H1 (cell line): ENCODE measurements at regions not wholly inside any gene's neighbourhood (a gene's known extent, or its start where the extent isn't known, plus 50 kb on each side); places are given as distances from the start of the nearest gene placed in this dataset.

ENCODE experiments used
- BRCA1 ChIP-seq: IDR thresholded peaks from 2 replicates; pipeline ENCODE4 v1.6.1; 2012; ENCODE audit warnings: low read depth, low read length, improper control_type of control experiment
- CEBPB ChIP-seq: IDR thresholded peaks from 2 replicates; pipeline ENCODE4 v1.6.1; 2012; ENCODE audit warnings: low read depth, low read length
- JUND ChIP-seq: IDR thresholded peaks from 2 replicates; pipeline ENCODE4 v1.6.1; 2011; ENCODE audit warnings: mild to moderate bottlenecking, improper control_type of control experiment, low read length
- KDM4A ChIP-seq: IDR thresholded peaks from one replicate; pipeline ENCODE4 v1.7.1; 2012; ENCODE audit warnings: low read depth, mild to moderate bottlenecking, moderate library complexity, low read length, inconsistent platforms; ENCODE audit not compliant: severe bottlenecking
- NANOG ChIP-seq: IDR thresholded peaks from 2 replicates; pipeline ENCODE4 v1.6.1; 2011; ENCODE audit warnings: low read length, low read depth, mild to moderate bottlenecking, inconsistent platforms; ENCODE audit not compliant: insufficient read depth, poor library complexity, severe bottlenecking
- NRF1 ChIP-seq: IDR thresholded peaks from 2 replicates; pipeline ENCODE4 v1.6.1; 2011; ENCODE audit warnings: mild to moderate bottlenecking, low read depth, low read length, improper control_type of control experiment
- SIRT6 ChIP-seq: IDR thresholded peaks from one replicate; pipeline ENCODE4 v1.7.1; 2012; ENCODE audit warnings: low read length, inconsistent platforms
- SRF ChIP-seq: IDR thresholded peaks from 2 replicates; pipeline ENCODE4 v1.6.1; 2011; ENCODE audit warnings: mild to moderate bottlenecking, low read depth, low read length, moderate library complexity
- SUZ12 ChIP-seq: fragments of 200-600 bp; sonication (generic); IDR thresholded peaks from 2 replicates; pipeline ENCODE4 v1.6.1; 2012; ENCODE audit warnings: mild to moderate bottlenecking, inconsistent platforms, low read length, moderate library complexity, mixed read lengths
- TF ChIP-seq, protein P1 (sequence below): fragments of 300-600 bp; sonication (generic); IDR thresholded peaks from 2 replicates; pipeline ENCODE4 v1.7.1; 2012; ENCODE audit warnings: low read length, moderate library complexity, mild to moderate bottlenecking, inconsistent platforms; ENCODE audit not compliant: insufficient replicate concordance

DNA sequence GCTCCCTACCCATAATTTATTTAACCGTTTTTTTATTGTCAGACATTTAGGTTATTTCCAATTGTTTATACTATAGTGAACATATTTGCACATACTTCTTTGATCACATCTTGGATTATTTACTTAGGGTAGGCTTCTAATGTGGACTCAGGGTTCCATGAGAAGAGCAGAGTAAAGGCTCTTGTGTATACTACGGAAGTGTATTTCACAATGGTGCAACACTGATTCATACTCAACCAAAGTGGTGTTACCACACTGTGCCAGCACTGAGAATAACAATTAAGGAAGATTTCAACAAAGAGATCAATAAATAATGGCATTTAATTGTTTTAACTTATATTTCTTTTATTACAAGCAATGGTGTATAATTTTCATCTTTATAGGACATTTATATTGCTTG lies 251.2 kb downstream of the ZNF326 start (continued):
- TF ChIP-seq, protein P1, sequence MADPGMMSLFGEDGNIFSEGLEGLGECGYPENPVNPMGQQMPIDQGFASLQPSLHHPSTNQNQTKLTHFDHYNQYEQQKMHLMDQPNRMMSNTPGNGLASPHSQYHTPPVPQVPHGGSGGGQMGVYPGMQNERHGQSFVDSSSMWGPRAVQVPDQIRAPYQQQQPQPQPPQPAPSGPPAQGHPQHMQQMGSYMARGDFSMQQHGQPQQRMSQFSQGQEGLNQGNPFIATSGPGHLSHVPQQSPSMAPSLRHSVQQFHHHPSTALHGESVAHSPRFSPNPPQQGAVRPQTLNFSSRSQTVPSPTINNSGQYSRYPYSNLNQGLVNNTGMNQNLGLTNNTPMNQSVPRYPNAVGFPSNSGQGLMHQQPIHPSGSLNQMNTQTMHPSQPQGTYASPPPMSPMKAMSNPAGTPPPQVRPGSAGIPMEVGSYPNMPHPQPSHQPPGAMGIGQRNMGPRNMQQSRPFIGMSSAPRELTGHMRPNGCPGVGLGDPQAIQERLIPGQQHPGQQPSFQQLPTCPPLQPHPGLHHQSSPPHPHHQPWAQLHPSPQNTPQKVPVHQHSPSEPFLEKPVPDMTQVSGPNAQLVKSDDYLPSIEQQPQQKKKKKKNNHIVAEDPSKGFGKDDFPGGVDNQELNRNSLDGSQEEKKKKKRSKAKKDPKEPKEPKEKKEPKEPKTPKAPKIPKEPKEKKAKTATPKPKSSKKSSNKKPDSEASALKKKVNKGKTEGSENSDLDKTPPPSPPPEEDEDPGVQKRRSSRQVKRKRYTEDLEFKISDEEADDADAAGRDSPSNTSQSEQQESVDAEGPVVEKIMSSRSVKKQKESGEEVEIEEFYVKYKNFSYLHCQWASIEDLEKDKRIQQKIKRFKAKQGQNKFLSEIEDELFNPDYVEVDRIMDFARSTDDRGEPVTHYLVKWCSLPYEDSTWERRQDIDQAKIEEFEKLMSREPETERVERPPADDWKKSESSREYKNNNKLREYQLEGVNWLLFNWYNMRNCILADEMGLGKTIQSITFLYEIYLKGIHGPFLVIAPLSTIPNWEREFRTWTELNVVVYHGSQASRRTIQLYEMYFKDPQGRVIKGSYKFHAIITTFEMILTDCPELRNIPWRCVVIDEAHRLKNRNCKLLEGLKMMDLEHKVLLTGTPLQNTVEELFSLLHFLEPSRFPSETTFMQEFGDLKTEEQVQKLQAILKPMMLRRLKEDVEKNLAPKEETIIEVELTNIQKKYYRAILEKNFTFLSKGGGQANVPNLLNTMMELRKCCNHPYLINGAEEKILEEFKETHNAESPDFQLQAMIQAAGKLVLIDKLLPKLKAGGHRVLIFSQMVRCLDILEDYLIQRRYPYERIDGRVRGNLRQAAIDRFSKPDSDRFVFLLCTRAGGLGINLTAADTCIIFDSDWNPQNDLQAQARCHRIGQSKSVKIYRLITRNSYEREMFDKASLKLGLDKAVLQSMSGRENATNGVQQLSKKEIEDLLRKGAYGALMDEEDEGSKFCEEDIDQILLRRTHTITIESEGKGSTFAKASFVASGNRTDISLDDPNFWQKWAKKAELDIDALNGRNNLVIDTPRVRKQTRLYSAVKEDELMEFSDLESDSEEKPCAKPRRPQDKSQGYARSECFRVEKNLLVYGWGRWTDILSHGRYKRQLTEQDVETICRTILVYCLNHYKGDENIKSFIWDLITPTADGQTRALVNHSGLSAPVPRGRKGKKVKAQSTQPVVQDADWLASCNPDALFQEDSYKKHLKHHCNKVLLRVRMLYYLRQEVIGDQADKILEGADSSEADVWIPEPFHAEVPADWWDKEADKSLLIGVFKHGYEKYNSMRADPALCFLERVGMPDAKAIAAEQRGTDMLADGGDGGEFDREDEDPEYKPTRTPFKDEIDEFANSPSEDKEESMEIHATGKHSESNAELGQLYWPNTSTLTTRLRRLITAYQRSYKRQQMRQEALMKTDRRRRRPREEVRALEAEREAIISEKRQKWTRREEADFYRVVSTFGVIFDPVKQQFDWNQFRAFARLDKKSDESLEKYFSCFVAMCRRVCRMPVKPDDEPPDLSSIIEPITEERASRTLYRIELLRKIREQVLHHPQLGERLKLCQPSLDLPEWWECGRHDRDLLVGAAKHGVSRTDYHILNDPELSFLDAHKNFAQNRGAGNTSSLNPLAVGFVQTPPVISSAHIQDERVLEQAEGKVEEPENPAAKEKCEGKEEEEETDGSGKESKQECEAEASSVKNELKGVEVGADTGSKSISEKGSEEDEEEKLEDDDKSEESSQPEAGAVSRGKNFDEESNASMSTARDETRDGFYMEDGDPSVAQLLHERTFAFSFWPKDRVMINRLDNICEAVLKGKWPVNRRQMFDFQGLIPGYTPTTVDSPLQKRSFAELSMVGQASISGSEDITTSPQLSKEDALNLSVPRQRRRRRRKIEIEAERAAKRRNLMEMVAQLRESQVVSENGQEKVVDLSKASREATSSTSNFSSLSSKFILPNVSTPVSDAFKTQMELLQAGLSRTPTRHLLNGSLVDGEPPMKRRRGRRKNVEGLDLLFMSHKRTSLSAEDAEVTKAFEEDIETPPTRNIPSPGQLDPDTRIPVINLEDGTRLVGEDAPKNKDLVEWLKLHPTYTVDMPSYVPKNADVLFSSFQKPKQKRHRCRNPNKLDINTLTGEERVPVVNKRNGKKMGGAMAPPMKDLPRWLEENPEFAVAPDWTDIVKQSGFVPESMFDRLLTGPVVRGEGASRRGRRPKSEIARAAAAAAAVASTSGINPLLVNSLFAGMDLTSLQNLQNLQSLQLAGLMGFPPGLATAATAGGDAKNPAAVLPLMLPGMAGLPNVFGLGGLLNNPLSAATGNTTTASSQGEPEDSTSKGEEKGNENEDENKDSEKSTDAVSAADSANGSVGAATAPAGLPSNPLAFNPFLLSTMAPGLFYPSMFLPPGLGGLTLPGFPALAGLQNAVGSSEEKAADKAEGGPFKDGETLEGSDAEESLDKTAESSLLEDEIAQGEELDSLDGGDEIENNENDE: no peak
- TF ChIP-seq NRF1 (no peak), SUZ12 (no peak), NANOG (no peak), CEBPB (no peak), BRCA1 (no peak), JUND (no peak), SRF (no peak), SIRT6 (no peak), KDM4A (no peak)
- TF ChIP-seq, all 59 proteins: peak for 0
